Vagina (tissue), 2 donors: ENCODE measurements at regions not wholly inside any gene's neighbourhood (a gene's known extent, or its start where the extent isn't known, plus 50 kb on each side); places are given as distances from the start of the nearest gene placed in this dataset.

ENCODE experiments used
- DNase-seq, 2 donors: peaks; one replicate each; pipeline ENCODE4 v3.0.0-alpha.2; 2017; ENCODE audit errors: extremely low spot score in 2 of 2
- H3K27ac ChIP-seq: fragments of 200-600 bp; sonication (generic); one replicate; pipeline ENCODE4 v1.5.1; 2019
- H3K27me3 ChIP-seq: fragments of 200-600 bp; sonication (generic); one replicate; pipeline ENCODE4 v1.5.1; 2019
- H3K36me3 ChIP-seq, 2 donors: fragments of 200-600 bp; sonication (generic); one replicate each; pipeline ENCODE4 v1.5.1; 2017 to 2019
- H3K4me1 ChIP-seq: fragments of 200-600 bp; sonication (generic); one replicate; pipeline ENCODE4 v1.5.1; 2019
- H3K4me3 ChIP-seq, 2 donors: fragments of 200-600 bp; sonication (generic); 1 replicate in 1 of 2; 2 replicates in 1 of 2; pipeline ENCODE4 v1.5.1; 2016 to 2019
- H3K9me3 ChIP-seq: fragments of 200-600 bp; sonication (generic); one replicate; pipeline ENCODE4 v1.5.1; 2019
- CTCF ChIP-seq, 3 experiments: fragments of 450-650 bp in 2 of 3; fragments of 200-600 bp in 1 of 3; sonication (generic) in 1 of 3; IDR thresholded peaks; one replicate each; pipeline ENCODE4 v1.5.1; 2017 to 2019; ENCODE audit warnings: antibody characterized with exemption in 3 of 3, mild to moderate bottlenecking in 2 of 3, moderate library complexity in 2 of 3
- POLR2A ChIP-seq, 2 donors: fragments of 450-650 bp; IDR thresholded peaks; one replicate each; pipeline ENCODE4 v1.6.1; 2017; ENCODE audit warnings: antibody characterized with exemption in 2 of 2, mild to moderate bottlenecking in 2 of 2, moderate library complexity in 2 of 2
- POLR2AphosphoS5 ChIP-seq, 2 donors: sonication (generic); formaldehyde crosslinking; IDR thresholded peaks; one replicate each; pipeline ENCODE4 v1.9.0; 2017; ENCODE audit warnings: antibody characterized with exemption in 2 of 2, mild to moderate bottlenecking in 2 of 2, low read depth in 1 of 2; ENCODE audit not compliant: insufficient read depth in 1 of 2
- intact Hi-C: fragments of 100-400 bp; cut with DNase I; formaldehyde crosslinking; loops from one replicate; pipeline ENCODE4 v1.15.1; 2023

DNA sequence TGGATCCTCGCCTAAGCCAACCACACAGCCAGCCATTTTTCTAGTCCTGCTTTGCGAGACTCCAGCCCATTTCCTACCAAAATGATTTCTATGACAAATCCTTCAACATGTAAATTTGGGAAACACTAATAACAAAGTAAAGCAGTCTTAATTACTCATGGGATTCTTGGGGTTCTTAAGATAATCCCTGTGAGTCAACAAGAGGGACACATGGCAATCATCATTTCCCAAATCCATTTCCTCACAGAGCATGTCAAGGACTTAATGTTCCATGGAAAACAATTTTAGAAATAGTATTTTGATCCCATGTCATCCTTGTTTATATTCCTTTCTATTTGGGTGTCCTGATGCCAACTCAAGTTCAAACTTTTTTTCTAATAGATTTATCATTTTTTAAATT lies 322.7 kb upstream of the NOX3 start:
- H3K4me3 ChIP-seq, result no peak overlapping the region
- TF ChIP-seq CTCF (IDR thresholded peaks at IDR 0.05), result no peak
- TF ChIP-seq POLR2A (IDR thresholded peaks at IDR 0.05), result no peak
- no peak for TF ChIP-seq POLR2AphosphoS5 (IDR thresholded peaks at IDR 0.05; ENCODE audit: insufficient read depth in 1 of 2, low read depth in 1 of 2)
- intact Hi-C loops, result no loop called here
- no peaks in the 10 kb centered on the region for H3K9me3 ChIP-seq
- peaks cover 10% of the 10 kb centered on the region for H3K4me1 ChIP-seq
- no peak for DNase-seq
- H3K27ac ChIP-seq, result no peak overlapping the region
- no peaks in the 10 kb centered on the region for H3K27me3 ChIP-seq
- no peaks in the 10 kb centered on the region for H3K36me3 ChIP-seq

DNA sequence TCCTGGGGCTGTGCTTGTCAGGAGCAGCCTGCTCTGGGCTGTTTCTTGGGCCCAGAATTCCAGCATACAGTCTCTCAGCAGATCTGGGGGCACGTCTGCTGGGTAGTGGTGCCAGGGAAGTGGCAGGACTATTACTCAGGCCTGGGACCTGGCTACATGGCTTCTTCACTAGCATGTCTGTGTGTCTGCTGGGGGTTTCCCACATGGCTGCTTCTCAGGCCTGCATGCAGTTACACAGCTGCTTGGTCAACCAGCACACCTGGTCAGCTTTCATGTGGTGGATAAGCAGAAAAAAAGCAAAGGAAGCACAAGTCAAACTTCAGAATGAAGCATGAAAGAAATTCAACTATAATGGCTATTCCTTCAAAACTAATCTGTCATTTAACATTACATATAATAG lies 316.2 kb upstream of the NOX3 start:
- H3K4me1 ChIP-seq, result no peaks in the 10 kb centered on the region
- no peaks in the 10 kb centered on the region for H3K9me3 ChIP-seq
- no peak overlapping the region for H3K27ac ChIP-seq
- no peak for DNase-seq
- no peaks in the 10 kb centered on the region for H3K36me3 ChIP-seq
- no peaks in the 10 kb centered on the region for H3K27me3 ChIP-seq
- intact Hi-C loops, result no loop called here
- TF ChIP-seq CTCF (IDR thresholded peaks at IDR 0.05) (no peak), POLR2AphosphoS5 (IDR thresholded peaks at IDR 0.05; ENCODE audit: insufficient read depth in 1 of 2, low read depth in 1 of 2) (no peak), POLR2A (IDR thresholded peaks at IDR 0.05) (no peak)
- H3K4me3 ChIP-seq, result no peak overlapping the region

DNA sequence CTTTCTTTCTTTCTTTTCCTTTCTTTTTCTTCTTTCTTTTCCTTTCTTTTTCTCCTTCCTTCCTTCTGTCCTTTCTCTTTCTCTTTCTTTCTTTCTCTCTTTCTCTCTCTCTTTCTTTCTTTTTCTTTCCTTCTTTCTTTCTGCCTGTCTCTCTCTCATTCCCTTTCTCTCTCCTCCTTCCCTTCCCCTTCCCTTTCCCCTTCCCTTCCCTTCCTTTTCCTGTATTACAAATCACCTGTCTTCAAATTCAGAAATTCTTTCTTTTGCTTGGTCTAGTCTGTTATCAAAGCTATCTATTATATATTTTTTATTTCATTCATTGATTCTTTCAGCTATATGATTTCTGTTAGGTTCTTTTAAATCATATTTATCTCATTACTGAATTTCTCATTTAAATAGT lies 315.2 kb upstream of the NOX3 start:
- intact Hi-C loops, result no loop called here
- Histone ChIP-seq H3K9me3 (no peaks in the 10 kb centered on the region), H3K27me3 (no peaks in the 10 kb centered on the region), H3K4me1 (no peaks in the 10 kb centered on the region), H3K27ac (no peak overlapping the region), H3K36me3 (no peaks in the 10 kb centered on the region), H3K4me3 (no peak overlapping the region)
- DNase-seq, result no peak
- TF ChIP-seq POLR2AphosphoS5 (IDR thresholded peaks at IDR 0.05; ENCODE audit: insufficient read depth in 1 of 2, low read depth in 1 of 2) (no peak), POLR2A (IDR thresholded peaks at IDR 0.05) (no peak), CTCF (IDR thresholded peaks at IDR 0.05) (no peak)

DNA sequence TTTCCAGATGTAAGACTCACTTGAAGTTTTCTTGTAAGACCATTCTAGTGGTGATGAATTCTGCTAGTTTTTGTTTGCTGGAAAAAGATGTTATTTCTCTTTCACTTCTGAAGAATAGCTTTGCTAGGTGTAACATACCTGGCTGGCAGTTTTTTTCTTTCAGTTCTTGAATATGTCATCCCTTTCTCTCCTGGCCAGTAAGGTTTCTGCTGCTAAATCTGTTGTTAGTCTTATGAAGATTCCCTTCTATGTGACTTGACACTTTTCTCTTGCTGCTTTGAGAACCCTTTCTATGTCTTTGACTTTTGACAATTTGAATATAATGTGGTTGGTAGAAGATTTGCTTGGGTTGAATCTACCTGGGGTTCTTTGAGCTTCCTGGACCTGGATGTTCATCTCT lies 314.7 kb upstream of the NOX3 start:
- TF ChIP-seq CTCF (IDR thresholded peaks at IDR 0.05), result no peak
- TF ChIP-seq POLR2A (IDR thresholded peaks at IDR 0.05), result no peak
- no peak for TF ChIP-seq POLR2AphosphoS5 (IDR thresholded peaks at IDR 0.05; ENCODE audit: insufficient read depth in 1 of 2, low read depth in 1 of 2)
- H3K36me3 ChIP-seq, result no peaks in the 10 kb centered on the region
- no peaks in the 10 kb centered on the region for H3K9me3 ChIP-seq
- no peaks in the 10 kb centered on the region for H3K4me1 ChIP-seq
- no peak overlapping the region for H3K27ac ChIP-seq
- H3K27me3 ChIP-seq, result no peaks in the 10 kb centered on the region
- H3K4me3 ChIP-seq, result no peak overlapping the region
- intact Hi-C loops, result no loop called here
- no peak for DNase-seq

DNA sequence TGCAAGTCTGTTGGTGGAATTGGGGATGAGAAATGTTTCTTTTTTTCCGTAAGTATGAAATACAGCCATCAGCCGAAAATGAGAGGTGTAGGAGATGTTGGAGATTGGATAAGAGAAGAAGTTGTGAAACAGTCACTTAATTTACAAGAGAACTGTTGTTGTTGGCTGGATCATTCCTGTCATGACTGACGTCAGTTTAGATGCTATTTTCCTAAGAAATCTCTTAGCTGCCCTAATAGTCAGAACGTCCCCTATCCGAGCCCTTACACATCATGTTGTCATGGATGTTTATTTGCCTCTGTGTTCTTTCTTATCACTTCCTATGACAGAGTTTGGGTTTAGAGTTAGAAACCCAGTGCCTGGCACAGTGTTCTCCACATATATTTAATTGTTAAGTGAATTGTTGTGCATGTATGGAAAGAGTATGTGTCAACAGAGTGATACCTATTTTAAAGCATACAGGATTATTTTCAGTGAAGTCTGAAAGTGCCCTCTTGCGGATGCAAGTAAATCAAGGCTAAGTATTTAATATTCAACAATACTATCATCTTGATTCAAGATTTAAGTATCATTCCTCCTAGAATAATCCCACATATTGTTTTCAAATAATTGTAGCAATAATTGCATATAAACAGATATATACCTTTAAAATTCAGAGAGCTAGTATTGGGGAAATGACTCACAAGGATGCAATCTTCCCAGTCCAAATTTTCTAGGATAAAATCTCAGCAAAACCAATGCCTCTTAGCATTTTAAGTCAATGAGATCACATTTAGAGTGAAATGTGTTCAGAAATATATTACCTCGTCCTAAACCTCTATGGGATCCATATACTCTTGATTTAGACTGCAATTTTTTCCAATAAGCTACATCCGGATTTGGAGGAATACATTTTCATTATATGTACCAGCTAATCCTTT lies 309.9 kb upstream of the NOX3 start:
- no peak overlapping the region for H3K4me3 ChIP-seq
- H3K27me3 ChIP-seq, result no peaks in the 10 kb centered on the region

More for the DNA sequence above, 309.9 kb upstream of the NOX3 start:
- Histone ChIP-seq H3K27ac (peak overlapping the region; percentile 0), H3K36me3 (no peaks in the 10 kb centered on the region), H3K9me3 (no peaks in the 10 kb centered on the region), H3K4me1 (no peaks in the 10 kb centered on the region)
- DNase-seq, result no peak
- intact Hi-C loops, result no loop called here
- TF ChIP-seq POLR2A (IDR thresholded peaks at IDR 0.05) (no peak), POLR2AphosphoS5 (IDR thresholded peaks at IDR 0.05; ENCODE audit: insufficient read depth in 1 of 2, low read depth in 1 of 2) (peak in 1 of 2 donors; percentile 8)
